NOMO-1 treated with dmso at 0.1 percent for 144 hours (cell line): ENCODE measurements at regions not wholly inside any gene's neighbourhood (a gene's known extent, or its start where the extent isn't known, plus 50 kb on each side); places are given as distances from the start of the nearest gene placed in this dataset.

ENCODE experiments used
- DNase-seq: peaks from one replicate; lab custom pipeline; 2025; ENCODE audit not compliant: unreplicated experiment; lab: John Stamatoyannopoulos, UW

- no peak for DNase-seq
Measured at GRCh38 chr5:58121391-58121790, 338.5 kb downstream of the PLK2 start.

- no peak for DNase-seq
Measured at GRCh38 chr5:58117542-58117941, 342.3 kb downstream of the PLK2 start.

- DNase-seq = no peak
Measured at GRCh38 chr5:58116346-58116745, 343.5 kb downstream of the PLK2 start.

- no peak for DNase-seq
Measured at GRCh38 chr5:58115811-58116210, 344.1 kb downstream of the PLK2 start.

- DNase-seq = no peak
Measured at GRCh38 chr5:58114324-58114723, 345.6 kb downstream of the PLK2 start.

- DNase-seq = no peak
Measured at GRCh38 chr5:58113172-58113571, 346.7 kb downstream of the PLK2 start.

- no peak for DNase-seq
Measured at GRCh38 chr5:58108511-58108910, 351.4 kb downstream of the PLK2 start.

GRCh38 chr5:58107704-58108103 lies 352.2 kb downstream of the PLK2 start:
- DNase-seq = no peak

- no peak for DNase-seq
Measured at GRCh38 chr5:58106754-58107410, 353.0 kb downstream of the PLK2 start.

- DNase-seq = no peak
Measured at GRCh38 chr5:58105836-58106235, 354.1 kb downstream of the PLK2 start.

GRCh38 chr5:58099257-58099656 lies 360.6 kb downstream of the PLK2 start:
- DNase-seq = no peak

- DNase-seq = no peak
Measured at GRCh38 chr5:58094031-58094430, 365.9 kb downstream of the PLK2 start.

GRCh38 chr5:58090704-58091103 lies 369.2 kb downstream of the PLK2 start:
- no peak for DNase-seq

- DNase-seq = no peak
Measured at GRCh38 chr5:58088941-58089340, 370.9 kb downstream of the PLK2 start.

- DNase-seq = no peak
Measured at GRCh38 chr5:58087905-58088304, 372.0 kb downstream of the PLK2 start.

- DNase-seq = no peak
Measured at GRCh38 chr5:58087123-58087522, 372.8 kb downstream of the PLK2 start.

GRCh38 chr5:58085800-58086199 lies 374.1 kb downstream of the PLK2 start:
- DNase-seq = no peak

- DNase-seq = no peak
Measured at GRCh38 chr5:58081435-58081834, 378.5 kb downstream of the PLK2 start.

- DNase-seq = no peak
Measured at GRCh38 chr5:58080573-58080972, 379.3 kb downstream of the PLK2 start.

- no peak for DNase-seq
Measured at GRCh38 chr5:58077966-58078365, 381.9 kb downstream of the PLK2 start.

GRCh38 chr5:58077416-58077815 lies 382.5 kb downstream of the PLK2 start:
- no peak for DNase-seq

- DNase-seq = no peak
Measured at GRCh38 chr5:58076483-58077257, 383.2 kb downstream of the PLK2 start.

- DNase-seq = no peak
Measured at GRCh38 chr5:58075907-58076306, 384.0 kb downstream of the PLK2 start.
